Hepatocyte (in vitro differentiated cells): ENCODE measurements at regions not wholly inside any gene's neighbourhood (a gene's known extent, or its start where the extent isn't known, plus 50 kb on each side); places are given as distances from the start of the nearest gene placed in this dataset.

Source experiments
- DNase-seq: peaks from one replicate; pipeline ENCODE4 v3.0.0-alpha.2; 2016; ENCODE audit warnings: low spot score
- H2AFZ ChIP-seq: fragments of 200-600 bp; sonication (generic); 2 replicates; pipeline ENCODE4 v1.6.0; 2016; ENCODE audit warnings: antibody characterized with exemption, mild to moderate bottlenecking
- H3K27ac ChIP-seq: fragments of 200-600 bp; sonication (generic); 2 replicates; pipeline ENCODE4 v1.5.1; 2016; ENCODE audit warnings: mild to moderate bottlenecking
- H3K27me3 ChIP-seq: fragments of 200-600 bp; sonication (generic); 2 replicates; pipeline ENCODE4 v1.6.1; 2016
- H3K36me3 ChIP-seq: fragments of 200-600 bp; sonication (generic); replicated peaks from 2 replicates; pipeline ENCODE4 v1.5.1; 2016; ENCODE audit warnings: low read depth; ENCODE audit not compliant: insufficient read depth
- H3K4me1 ChIP-seq: fragments of 200-600 bp; sonication (generic); 2 replicates; pipeline ENCODE4 v1.5.1; 2016; ENCODE audit warnings: mild to moderate bottlenecking, moderate library complexity; ENCODE audit not compliant: insufficient read depth
- H3K4me2 ChIP-seq: fragments of 200-600 bp; sonication (generic); 2 replicates; pipeline ENCODE4 v1.6.0; 2016
- H3K4me3 ChIP-seq: fragments of 200-600 bp; sonication (generic); 2 replicates; pipeline ENCODE4 v1.5.1; 2016; ENCODE audit warnings: mild to moderate bottlenecking
- H3K79me2 ChIP-seq: fragments of 200-600 bp; sonication (generic); 2 replicates; pipeline ENCODE4 v1.6.0; 2017; ENCODE audit warnings: mild to moderate bottlenecking
- H3K9me2 ChIP-seq: fragments of 200-600 bp; sonication (generic); replicated peaks from 2 replicates; pipeline ENCODE4 v1.6.0; 2017; ENCODE audit warnings: mild to moderate bottlenecking; ENCODE audit not compliant: insufficient read depth
- H3K9me3 ChIP-seq: fragments of 200-600 bp; sonication (generic); 2 replicates; pipeline ENCODE4 v1.5.1; 2016; ENCODE audit warnings: low read depth, mild to moderate bottlenecking
- H4K20me1 ChIP-seq: fragments of 200-600 bp; sonication (generic); 2 replicates; pipeline ENCODE4 v1.6.0; 2016; ENCODE audit warnings: mild to moderate bottlenecking; ENCODE audit not compliant: insufficient read depth, poor library complexity, severe bottlenecking
- EZH2 ChIP-seq: fragments of 200-600 bp; sonication (generic); IDR thresholded peaks from 2 replicates; pipeline ENCODE4 v1.6.1; 2016; ENCODE audit warnings: antibody characterized with exemption, mild to moderate bottlenecking, borderline replicate concordance
- EZH2phosphoT487 ChIP-seq: fragments of 200-600 bp; sonication (generic); IDR thresholded peaks from one replicate; pipeline ENCODE4 v1.6.1; 2018; ENCODE audit warnings: antibody characterized with exemption, mild to moderate bottlenecking, low read depth, moderate library complexity; ENCODE audit not compliant: unreplicated experiment, severe bottlenecking
- WGBS: methylation state at CpG from one replicate; pipeline ENCODE4 v1.1.6; 2016; ENCODE audit warnings: low lambda C conversion rate; ENCODE audit errors: missing lambda C conversion rate; 5-methylcytosine and 5-hydroxymethylcytosine counted together
- TF ChIP-seq, protein P1 (sequence below): fragments of 200-600 bp; sonication (generic); IDR thresholded peaks from 2 replicates; pipeline ENCODE4 v1.5.1; 2016; ENCODE audit warnings: antibody characterized with exemption, mild to moderate bottlenecking; ENCODE audit not compliant: poor library complexity

DNA sequence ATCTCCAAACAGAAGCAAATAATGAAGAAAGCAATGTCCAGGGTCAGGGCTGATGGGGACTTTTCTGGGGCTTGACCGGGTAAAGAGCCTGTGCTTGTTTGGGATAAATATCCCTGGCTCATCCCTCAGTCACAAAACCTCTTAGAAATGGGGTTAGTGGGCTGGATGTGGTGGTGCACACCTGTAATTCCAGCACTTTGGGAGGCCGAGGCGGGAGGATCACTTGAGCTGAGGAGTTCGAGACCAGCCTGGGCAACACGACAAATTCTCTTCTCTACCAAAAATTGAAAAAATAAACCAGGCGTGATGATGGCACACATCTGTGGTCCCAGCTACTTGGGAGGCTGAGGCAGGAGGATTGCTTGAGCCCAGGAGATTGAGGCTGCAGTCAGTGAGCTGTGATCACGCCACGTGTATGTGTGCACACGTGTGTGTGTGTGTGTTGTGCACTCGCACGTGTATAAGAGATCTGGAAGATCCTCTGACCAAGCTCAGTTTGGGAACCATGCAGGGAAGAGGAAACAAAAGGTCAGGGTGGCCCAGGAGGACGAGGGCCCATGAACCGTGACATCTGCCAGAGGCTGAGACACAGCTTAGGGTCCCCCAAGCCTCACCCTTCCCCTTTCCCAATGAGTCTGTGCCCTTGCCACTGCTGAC lies 258.6 kb downstream of the TEX36 start:
- WGBS: 90% methylated on average over 13 of the region's 13 CpGs
- TF ChIP-seq EZH2phosphoT487 (no peak), EZH2 (no peak)
- TF ChIP-seq, protein P1, sequence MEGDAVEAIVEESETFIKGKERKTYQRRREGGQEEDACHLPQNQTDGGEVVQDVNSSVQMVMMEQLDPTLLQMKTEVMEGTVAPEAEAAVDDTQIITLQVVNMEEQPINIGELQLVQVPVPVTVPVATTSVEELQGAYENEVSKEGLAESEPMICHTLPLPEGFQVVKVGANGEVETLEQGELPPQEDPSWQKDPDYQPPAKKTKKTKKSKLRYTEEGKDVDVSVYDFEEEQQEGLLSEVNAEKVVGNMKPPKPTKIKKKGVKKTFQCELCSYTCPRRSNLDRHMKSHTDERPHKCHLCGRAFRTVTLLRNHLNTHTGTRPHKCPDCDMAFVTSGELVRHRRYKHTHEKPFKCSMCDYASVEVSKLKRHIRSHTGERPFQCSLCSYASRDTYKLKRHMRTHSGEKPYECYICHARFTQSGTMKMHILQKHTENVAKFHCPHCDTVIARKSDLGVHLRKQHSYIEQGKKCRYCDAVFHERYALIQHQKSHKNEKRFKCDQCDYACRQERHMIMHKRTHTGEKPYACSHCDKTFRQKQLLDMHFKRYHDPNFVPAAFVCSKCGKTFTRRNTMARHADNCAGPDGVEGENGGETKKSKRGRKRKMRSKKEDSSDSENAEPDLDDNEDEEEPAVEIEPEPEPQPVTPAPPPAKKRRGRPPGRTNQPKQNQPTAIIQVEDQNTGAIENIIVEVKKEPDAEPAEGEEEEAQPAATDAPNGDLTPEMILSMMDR: no peak
- H3K27ac ChIP-seq: no peak overlapping the region

DNA sequence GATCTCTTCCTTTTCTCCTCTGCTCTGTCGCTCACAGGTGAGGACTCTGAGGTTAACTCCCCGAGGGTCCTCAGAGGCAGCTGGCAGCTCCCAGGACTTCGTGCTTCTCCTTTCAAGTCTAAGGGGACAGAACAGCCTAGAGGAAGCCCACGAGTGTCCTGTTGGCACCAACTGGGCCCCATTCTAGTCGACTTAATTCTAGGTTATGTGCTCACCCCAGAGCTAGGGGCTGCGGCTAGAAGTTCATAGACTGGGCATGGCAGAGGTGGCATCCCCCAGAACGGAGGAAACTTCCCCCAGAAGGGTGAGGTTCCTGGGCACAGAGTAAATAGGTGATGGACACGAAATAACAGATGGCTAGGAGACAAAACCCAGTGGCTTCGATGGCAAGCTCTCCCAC lies 259.4 kb downstream of the TEX36 start:
- H3K27me3 ChIP-seq: no peaks in the 10 kb centered on the region
- H3K27ac ChIP-seq: no peak overlapping the region
- no peaks in the 10 kb centered on the region for H4K20me1 ChIP-seq
- H3K4me1 ChIP-seq: no peaks in the 10 kb centered on the region
- no peaks in the 10 kb centered on the region for H3K79me2 ChIP-seq
- H3K9me2 ChIP-seq: no peaks in the 10 kb centered on the region
- no peak overlapping the region for H2AFZ ChIP-seq
- DNase-seq: no peak
- no peak overlapping the region for H3K4me3 ChIP-seq
- WGBS: 77% methylated on average over 9 of the region's 9 CpGs
- no peaks in the 10 kb centered on the region for H3K36me3 ChIP-seq
- H3K4me2 ChIP-seq: no peak overlapping the region
- TF ChIP-seq, protein P1: no peak
- TF ChIP-seq EZH2 (no peak), EZH2phosphoT487 (no peak)
- H3K9me3 ChIP-seq: no peaks in the 10 kb centered on the region

More for the DNA sequence above, 258.6 kb downstream of the TEX36 start:
- H3K4me3 ChIP-seq: no peak overlapping the region
- H3K79me2 ChIP-seq: no peaks in the 10 kb centered on the region
- DNase-seq: no peak
- H3K4me2 ChIP-seq: no peak overlapping the region
- H3K9me2 ChIP-seq: no peaks in the 10 kb centered on the region
- no peaks in the 10 kb centered on the region for H3K36me3 ChIP-seq
- no peaks in the 10 kb centered on the region for H3K27me3 ChIP-seq
- H4K20me1 ChIP-seq: no peaks in the 10 kb centered on the region
- no peak overlapping the region for H2AFZ ChIP-seq
- H3K4me1 ChIP-seq: no peaks in the 10 kb centered on the region
- no peaks in the 10 kb centered on the region for H3K9me3 ChIP-seq

DNA sequence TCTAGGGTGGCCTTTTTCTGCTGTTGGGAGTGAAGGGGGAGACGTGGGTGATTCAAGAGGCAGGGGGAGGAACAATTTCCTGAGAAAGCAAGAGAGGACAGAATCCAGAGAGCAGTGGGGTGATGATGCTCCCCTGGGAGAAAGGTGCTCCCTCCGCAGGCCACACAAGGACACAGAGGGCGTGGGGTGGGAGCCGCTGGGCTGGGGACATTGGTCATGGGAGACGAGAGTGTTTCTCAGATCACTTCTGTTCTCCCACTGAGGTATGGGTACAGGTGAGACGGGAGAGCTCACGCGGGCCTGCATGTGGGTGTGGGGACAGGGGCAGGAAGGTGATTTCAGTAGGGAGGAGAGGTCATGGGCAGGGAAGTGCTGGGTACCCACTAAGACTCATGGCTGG lies 259.5 kb upstream of the CTBP2 start:
- Histone ChIP-seq H3K79me2 (no peaks in the 10 kb centered on the region), H4K20me1 (no peaks in the 10 kb centered on the region), H3K4me3 (no peak overlapping the region), H3K27ac (no peak overlapping the region), H3K27me3 (no peaks in the 10 kb centered on the region), H3K36me3 (no peaks in the 10 kb centered on the region), H3K9me3 (no peaks in the 10 kb centered on the region), H2AFZ (no peak overlapping the region), H3K9me2 (no peaks in the 10 kb centered on the region), H3K4me2 (no peak overlapping the region), H3K4me1 (no peaks in the 10 kb centered on the region)
- no peak for DNase-seq
- no peak for TF ChIP-seq EZH2
- no peak for TF ChIP-seq EZH2phosphoT487
- TF ChIP-seq, protein P1: no peak
- WGBS: 91% methylated on average over 8 of the region's 8 CpGs
